ENCODE measurements at regions not wholly inside any gene's neighbourhood (a gene's known extent, or its start where the extent isn't known, plus 50 kb on each side); places are given as distances from the start of the nearest gene placed in this dataset.

GRCh38 chr6:18044108-18044783 lies 56.8 kb upstream of the KIF13A start:
- H3K79me1 ChIP-seq (ENCODE audit: low read depth, low read length) = no peaks in the 10 kb centered on the region
- POLR2A ChIA-PET (ENCODE audit: partially characterized antibody) = interaction anchor here (1.8 kb wide), 1 partner anchor 21 kb away, joined by 6 read pairs; no protein-coding TSS in a partner anchor
- no peak overlapping the region for H4K5ac ChIP-seq (ENCODE audit: insufficient read length, low read depth, low read length)
- no peak overlapping the region; the same call in 1 of the 2 replicates for H2AFZ ChIP-seq (ENCODE audit: low read length)
- FAIRE-seq (no peak), DNase-seq (ENCODE audit: low read depth in 1 of 2, low spot score in 2 of 2) (no peak)
- no peak overlapping the region for H2BK120ac ChIP-seq (replicated peaks; ENCODE audit: low read depth, low read length)
- H4K8ac ChIP-seq (ENCODE audit: extremely low read depth, insufficient read depth, low read length) = no peak overlapping the region
- WGBS, 2 experiments (ENCODE audit: extremely low coverage in 1 of 2, insufficient coverage in 1 of 2, insufficient read length in 1 of 2, insufficient replicate concordance in 2 of 2, low coverage in 1 of 2, low lambda C conversion rate in 2 of 2, missing lambda C conversion rate in 1 of 2) = 90% methylated on average over 11 of the region's 11 CpGs; no CpG with 5 or more reads in 1 of the 2 experiments
- H2BK20ac ChIP-seq (ENCODE audit: low read length) = no peak overlapping the region
- TF ChIP-seq SP2 (IDR thresholded peaks at IDR 0.05; ENCODE audit: low read length) = no peak
- TF ChIP-seq CEBPB (IDR thresholded peaks at IDR 0.05; ENCODE audit: low read depth, low read length) = peak; percentile 61; the same call in 1 of the 2 replicates
- H4K20me1 ChIP-seq (replicated peaks in 1 of 2; ENCODE audit: control insufficient read depth in 1 of 2, insufficient read depth in 2 of 2, low read length in 2 of 2) = no peaks in the 10 kb centered on the region
- no peak overlapping the region for H3K27ac ChIP-seq (ENCODE audit: low read depth, low read length)
- no peak overlapping the region for H3K14ac ChIP-seq (ENCODE audit: insufficient read length)
- H2AK5ac ChIP-seq (ENCODE audit: low read depth, low read length) = no peak overlapping the region
- CTCF ChIA-PET (ENCODE audit: partially characterized antibody) = interaction anchor here (0.6 to 0.7 kb wide), 2 partner anchors 67 to 991 kb away, joined by 3 read pairs; no protein-coding TSS in a partner anchor
- 0 out of 2 replicates have a peak overlapping the region, but pooled peaks have one; percentile 20 for H2BK5ac ChIP-seq (ENCODE audit: low read depth, low read length)
- H3K18ac ChIP-seq (ENCODE audit: extremely low read depth, low read length) = no peak overlapping the region
- H3K56ac ChIP-seq (replicated peaks; ENCODE audit: insufficient read length, low read depth, low read length) = no peak overlapping the region
- H3K4me1 ChIP-seq (replicated peaks in 1 of 4; ENCODE audit: control insufficient read depth in 3 of 4, insufficient read depth in 4 of 4, low read length in 3 of 4) = peaks cover 1 to 7% (median 4%) of the 10 kb centered on the region in 4 experiments; a peak in 6 of 7 replicates
- no peaks in the 10 kb centered on the region for H3K9me3 ChIP-seq (ENCODE audit: insufficient read depth in 2 of 2, low read depth in 1 of 2, low read length in 1 of 2)
- no peak overlapping the region for H2BK15ac ChIP-seq (ENCODE audit: low read length)
- H4K91ac ChIP-seq (replicated peaks; ENCODE audit: insufficient read length, low read length) = no peak overlapping the region
- no peaks in the 10 kb centered on the region for H3K79me2 ChIP-seq (ENCODE audit: control insufficient read depth in 1 of 2, insufficient read depth in 2 of 2, low read length in 2 of 2)
- H3K36me3 ChIP-seq (ENCODE audit: control insufficient read depth in 2 of 4, insufficient read depth in 4 of 4, low read length in 3 of 4) = no peaks in the 10 kb centered on the region
- peaks cover 0 to 2% (median 0%) of the 10 kb centered on the region in 4 experiments; a peak in 1 of 7 replicates for H3K27me3 ChIP-seq (replicated peaks in 1 of 4; ENCODE audit: control insufficient read depth in 3 of 4, extremely low read depth in 1 of 4, insufficient read depth in 3 of 4, low read length in 3 of 4)
- no peak overlapping the region for H3K9ac ChIP-seq (replicated peaks in 1 of 4; ENCODE audit: extremely low read depth in 1 of 4, low read depth in 3 of 4, low read length in 3 of 4)
- peak overlapping the region; percentile 18; the same call in 1 of the 2 replicates for H2BK12ac ChIP-seq (ENCODE audit: low read depth, low read length)
- no peaks in the 10 kb centered on the region for H3K23me2 ChIP-seq (ENCODE audit: low read depth, low read length)
- H3K4ac ChIP-seq (replicated peaks; ENCODE audit: insufficient read length, low read depth, low read length) = no peak overlapping the region
- no peak overlapping the region for H3K4me2 ChIP-seq (ENCODE audit: insufficient read depth in 1 of 2, low read depth in 2 of 2, low read length in 2 of 2)
- H3K4me3 ChIP-seq (ENCODE audit: extremely low read depth in 1 of 4, insufficient read depth in 2 of 4, low read depth in 3 of 4, low read length in 4 of 4) = no peak overlapping the region
- H3K23ac ChIP-seq (ENCODE audit: insufficient read length) = no peak overlapping the region

Data from H1 (cell line).